Activated naive CD4-positive, alpha-beta T cell treated with anti-CD3 and anti-CD28 coated beads, Interleukin-2, amount 50 U/mL, for 72 hours (primary cell): ENCODE measurements at regions not wholly inside any gene's neighbourhood (a gene's known extent, or its start where the extent isn't known, plus 50 kb on each side); places are given as distances from the start of the nearest gene placed in this dataset.

Experiments
- ATAC-seq, 2 donors: fragments of 150-1000 bp; cut with Tn5 transposase; 2 replicates each; pipeline ENCODE4 v1.10.0; 2021; ENCODE audit warnings: mild to moderate bottlenecking in 2 of 2, moderate library complexity in 2 of 2
- DNase-seq, 2 donors: peaks; one replicate each; pipeline ENCODE4 v3.0.0; 2021 to 2022; ENCODE audit warnings: low spot score in 2 of 2
- H3K27ac Mint-ChIP-seq, 2 donors: one replicate each; pipeline ENCODE4 v1.8.0; 2022; ENCODE audit warnings: mild to moderate bottlenecking in 2 of 2, mixed read lengths in 2 of 2
- H3K36me3 Mint-ChIP-seq, 2 donors: one replicate each; pipeline ENCODE4 v1.8.0; 2022; ENCODE audit warnings: mixed read lengths in 2 of 2
- H3K9me3 Mint-ChIP-seq, 2 donors: one replicate each; pipeline ENCODE4 v1.8.0; 2022; ENCODE audit warnings: mixed read lengths in 2 of 2

DNA sequence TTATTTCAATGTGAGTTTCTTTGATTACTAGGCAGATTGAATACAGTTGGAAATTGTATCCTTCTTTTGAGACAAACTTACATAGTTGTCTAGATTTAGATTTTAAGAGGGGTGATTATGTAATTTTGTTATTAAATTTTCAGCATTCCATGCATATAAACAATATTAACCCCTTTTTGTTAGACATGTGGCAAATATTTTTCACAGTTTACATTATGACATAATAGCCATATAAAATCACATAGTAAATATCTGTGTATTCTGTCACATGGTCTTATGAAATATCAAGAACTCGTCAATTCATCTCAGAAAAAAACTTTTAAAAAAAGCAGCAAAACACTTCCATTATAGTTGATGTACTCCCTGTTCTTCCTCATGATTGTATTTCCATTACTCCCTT is 243.8 kb downstream of the CYP26B1 start:
- Mint-ChIP-seq H3K9me3 (no peaks in the 10 kb centered on the region), H3K36me3 (no peaks in the 10 kb centered on the region), H3K27ac (no peak overlapping the region)
- DNase-seq (no peak), ATAC-seq (no peak)

GRCh38 chr2:71901466-71901865 is 246.2 kb downstream of the CYP26B1 start:
- no peaks in the 10 kb centered on the region for H3K36me3 Mint-ChIP-seq
- H3K27ac Mint-ChIP-seq, result no peak overlapping the region
- no peak for DNase-seq
- ATAC-seq, result no peak
- H3K9me3 Mint-ChIP-seq, result no peaks in the 10 kb centered on the region

DNA sequence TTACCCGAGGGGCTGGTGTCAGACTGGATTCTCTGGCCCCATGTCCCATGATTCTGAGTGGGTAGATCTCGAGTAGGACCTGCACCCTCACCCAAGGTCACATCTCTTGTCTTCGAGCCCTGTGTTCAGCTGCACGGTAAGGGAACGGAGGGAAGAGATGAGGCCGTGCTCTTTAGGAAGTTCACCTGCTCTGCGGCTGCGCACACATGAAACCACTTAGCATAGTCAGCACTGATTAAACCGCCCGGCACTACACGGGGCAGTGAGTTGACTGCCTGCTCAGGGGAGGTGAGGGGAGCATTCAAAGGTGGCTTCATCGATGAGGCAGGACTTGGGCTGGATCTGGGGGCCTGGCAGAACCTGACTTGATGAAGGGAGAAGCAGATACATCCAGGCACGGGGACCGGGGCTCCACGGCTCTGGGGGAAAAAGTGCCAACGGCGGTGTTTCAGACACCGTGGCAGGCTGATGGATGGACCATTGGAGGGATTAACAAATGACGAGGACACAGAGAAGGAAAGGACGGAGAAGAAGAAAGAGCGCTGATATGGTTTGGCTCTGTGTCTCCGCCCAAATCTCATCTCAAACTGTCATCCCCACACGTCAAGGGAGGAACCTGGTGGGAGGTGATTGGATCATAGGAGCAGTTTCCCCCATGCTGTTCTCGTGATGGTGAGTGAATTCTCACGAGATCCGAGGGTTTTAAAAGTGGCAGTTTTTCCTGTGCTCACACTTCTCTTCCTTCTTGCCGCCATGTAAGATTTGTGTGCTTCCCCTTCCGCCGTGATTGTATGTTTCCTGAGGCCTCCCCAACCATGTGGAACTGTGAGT is 248.6 kb downstream of the CYP26B1 start:
- Mint-ChIP-seq H3K36me3 (no peaks in the 10 kb centered on the region), H3K9me3 (no peaks in the 10 kb centered on the region), H3K27ac (no peak overlapping the region)
- ATAC-seq (no peak), DNase-seq (no peak)

DNA sequence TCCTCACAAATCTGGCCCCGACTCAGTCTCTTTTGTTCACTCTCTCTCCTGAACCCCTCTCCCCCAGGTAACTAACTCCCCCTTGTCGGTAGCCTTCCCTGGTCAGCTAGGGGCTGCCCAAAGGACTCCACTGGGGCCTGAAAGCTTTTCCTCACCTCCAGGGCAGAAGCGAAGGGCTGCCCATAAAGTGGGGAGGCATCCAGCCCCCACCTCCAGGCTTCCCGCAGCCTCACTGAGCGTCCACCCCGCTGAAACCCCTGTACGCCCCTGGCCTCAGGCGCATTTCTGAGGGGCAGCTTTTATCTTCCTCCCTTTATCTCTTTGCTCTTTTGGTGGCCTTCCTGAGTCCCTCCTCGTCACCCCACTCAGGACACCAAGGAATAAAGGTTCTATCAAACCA is 249.3 kb downstream of the CYP26B1 start:
- DNase-seq (no peak), ATAC-seq (no peak)
- Mint-ChIP-seq H3K36me3 (no peaks in the 10 kb centered on the region), H3K9me3 (no peaks in the 10 kb centered on the region), H3K27ac (no peak overlapping the region)

GRCh38 chr2:71897836-71898235 is 249.8 kb downstream of the CYP26B1 start:
- Mint-ChIP-seq H3K9me3 (no peaks in the 10 kb centered on the region), H3K27ac (no peak overlapping the region), H3K36me3 (no peaks in the 10 kb centered on the region)
- DNase-seq, result no peak
- ATAC-seq, result no peak

GRCh38 chr2:71897137-71897480 is 250.6 kb downstream of the CYP26B1 start:
- Mint-ChIP-seq H3K36me3 (no peaks in the 10 kb centered on the region), H3K9me3 (no peaks in the 10 kb centered on the region), H3K27ac (no peak overlapping the region)
- DNase-seq (no peak), ATAC-seq (no peak)

DNA sequence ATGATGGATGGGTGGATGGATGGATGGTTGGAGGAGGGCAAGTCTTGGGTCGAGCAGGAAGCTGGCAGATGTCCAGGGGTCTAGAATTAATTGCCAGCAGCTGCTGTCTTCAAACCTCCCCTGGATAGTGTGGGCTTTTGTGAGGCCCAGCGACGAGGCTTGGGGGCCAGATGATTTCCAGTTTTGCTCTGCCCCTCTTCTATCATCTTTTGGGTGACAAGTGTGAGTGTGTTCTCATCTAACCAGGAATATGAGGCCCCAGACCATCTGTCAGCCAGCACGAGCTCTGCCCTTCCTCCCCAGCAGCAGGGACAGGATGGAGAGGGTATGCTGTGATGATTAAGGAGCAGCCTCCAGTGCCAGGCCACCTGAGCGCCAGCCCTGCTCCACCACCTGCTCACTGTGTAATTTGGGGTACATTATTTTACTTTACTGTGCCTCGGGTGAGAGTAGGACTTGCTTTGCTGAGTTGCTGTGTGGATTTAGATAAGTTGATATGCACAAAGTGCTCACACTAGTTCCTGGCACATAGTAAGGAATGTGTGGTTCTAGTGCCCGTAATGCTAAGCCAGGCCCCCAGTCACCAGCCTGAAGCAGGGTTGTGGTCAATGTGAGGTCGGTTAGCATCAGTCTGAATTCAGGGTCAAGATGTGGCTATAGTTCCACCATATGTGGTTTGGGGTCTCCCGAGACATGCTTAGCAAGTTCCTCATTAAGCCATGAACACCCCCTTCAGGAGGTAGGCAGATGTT is 251.1 kb downstream of the CYP26B1 start:
- no peak overlapping the region for H3K27ac Mint-ChIP-seq
- no peak for DNase-seq
- no peaks in the 10 kb centered on the region for H3K9me3 Mint-ChIP-seq
- ATAC-seq, result no peak
- H3K36me3 Mint-ChIP-seq, result no peaks in the 10 kb centered on the region

- DNase-seq (no peak), ATAC-seq (no peak)
- H3K27ac Mint-ChIP-seq, result no peak overlapping the region
Measured at GRCh38 chr2:71895320-71896161, 252.1 kb downstream of the CYP26B1 start.

GRCh38 chr2:71894261-71894660 is 253.4 kb downstream of the CYP26B1 start:
- DNase-seq (no peak), ATAC-seq (no peak)
- Mint-ChIP-seq H3K36me3 (no peaks in the 10 kb centered on the region), H3K27ac (no peak overlapping the region), H3K9me3 (no peaks in the 10 kb centered on the region)

More at GRCh38 chr2:71895320-71896161, 252.1 kb downstream of the CYP26B1 start:
- Mint-ChIP-seq H3K36me3 (no peaks in the 10 kb centered on the region), H3K9me3 (no peaks in the 10 kb centered on the region)

DNA sequence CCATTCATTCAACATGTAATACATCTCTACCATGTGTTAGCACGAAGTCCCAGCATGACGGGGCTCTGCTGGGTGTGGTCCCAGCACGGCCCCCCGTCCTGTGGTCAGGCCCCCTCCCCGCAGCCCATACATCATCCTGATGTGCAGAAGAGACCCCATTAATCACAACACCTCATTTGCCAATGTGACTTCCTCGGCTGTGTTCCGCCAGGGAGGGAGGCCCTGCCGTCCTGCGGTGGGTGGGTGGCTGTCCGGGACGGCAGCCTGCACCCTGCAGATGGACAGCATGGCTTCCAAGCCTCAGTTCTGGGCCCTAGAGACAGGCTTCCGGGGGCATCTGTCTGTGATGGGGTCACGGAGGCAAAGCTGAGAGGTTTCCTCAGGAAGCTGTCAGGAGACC is 254.0 kb downstream of the CYP26B1 start:
- Mint-ChIP-seq H3K9me3 (no peaks in the 10 kb centered on the region), H3K36me3 (no peaks in the 10 kb centered on the region), H3K27ac (no peak overlapping the region)
- DNase-seq (no peak), ATAC-seq (no peak)

DNA sequence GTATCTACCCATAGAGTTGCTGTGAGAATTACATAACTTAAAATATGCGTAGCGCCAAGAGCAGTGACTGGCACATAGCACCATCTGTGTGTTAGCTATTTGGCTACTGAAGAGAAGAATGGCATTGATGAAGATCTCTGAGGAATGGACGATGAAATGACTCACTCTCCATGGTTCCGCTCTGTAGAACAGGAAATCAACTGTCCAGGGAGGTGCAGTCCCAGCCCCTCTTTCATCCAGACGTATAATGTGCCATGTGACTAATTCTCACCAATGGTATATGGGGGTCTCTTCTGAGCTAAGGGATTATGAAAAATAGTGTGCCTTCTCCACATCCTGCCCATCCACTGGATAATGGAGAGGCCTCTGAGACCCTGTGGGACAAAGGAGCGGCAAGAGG is 254.8 kb downstream of the CYP26B1 start:
- Mint-ChIP-seq H3K27ac (no peak overlapping the region), H3K9me3 (no peaks in the 10 kb centered on the region), H3K36me3 (no peaks in the 10 kb centered on the region)
- ATAC-seq (no peak), DNase-seq (no peak)

DNA sequence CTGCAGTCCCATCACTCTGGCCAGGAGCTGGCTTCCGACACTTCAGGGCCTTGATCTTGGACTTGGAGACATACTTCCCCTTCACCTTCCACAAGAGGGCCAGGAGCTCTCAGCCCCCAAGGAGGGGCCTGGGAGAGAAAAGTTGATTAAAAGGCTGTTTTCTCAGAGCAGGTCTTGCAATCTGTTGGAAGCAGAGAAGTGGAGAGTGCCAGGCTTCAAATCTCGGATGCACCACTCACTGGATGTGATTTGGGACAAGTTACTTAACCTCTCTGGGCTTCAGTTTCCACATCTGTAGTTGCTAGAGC is 255.3 kb downstream of the CYP26B1 start:
- Mint-ChIP-seq H3K9me3 (no peaks in the 10 kb centered on the region), H3K27ac (no peak overlapping the region), H3K36me3 (no peaks in the 10 kb centered on the region)

GRCh38 chr2:71891719-71892422 is 255.8 kb downstream of the CYP26B1 start:
- no peak for DNase-seq
- H3K27ac Mint-ChIP-seq, result no peak overlapping the region
- H3K36me3 Mint-ChIP-seq, result no peaks in the 10 kb centered on the region
- no peak for ATAC-seq
- no peaks in the 10 kb centered on the region for H3K9me3 Mint-ChIP-seq

More for the DNA sequence above, 255.3 kb downstream of the CYP26B1 start:
- ATAC-seq (no peak), DNase-seq (no peak)

GRCh38 chr2:71891155-71891554 is 256.5 kb downstream of the CYP26B1 start:
- DNase-seq (no peak), ATAC-seq (no peak)
- Mint-ChIP-seq H3K9me3 (peaks cover 5 to 6% of the 10 kb centered on the region in 2 donors), H3K27ac (no peak overlapping the region), H3K36me3 (no peaks in the 10 kb centered on the region)

- ATAC-seq, result no peak
- no peak overlapping the region for H3K27ac Mint-ChIP-seq
Measured at GRCh38 chr2:71889759-71890684, 257.6 kb downstream of the CYP26B1 start.

More at GRCh38 chr2:71889759-71890684, 257.6 kb downstream of the CYP26B1 start:
- Mint-ChIP-seq H3K9me3 (peaks cover 5 to 6% of the 10 kb centered on the region in 2 donors), H3K36me3 (no peaks in the 10 kb centered on the region)
- DNase-seq, result no peak
